Heart left ventricle (tissue), 13 donors: ENCODE measurements at regions not wholly inside any gene's neighbourhood (a gene's known extent, or its start where the extent isn't known, plus 50 kb on each side); places are given as distances from the start of the nearest gene placed in this dataset.

Source experiments
- CTCF ChIP-seq, 12 donors: fragments of 200-600 bp; sonication (generic) in 4 of 12; IDR thresholded peaks; one replicate each; pipeline versions ENCODE4 v1.5.0 to v1.8.0; 2018 to 2022; ENCODE audit warnings: antibody characterized with exemption in 12 of 12, mild to moderate bottlenecking in 5 of 12
- POLR2A ChIP-seq, 2 donors: fragments of 450-650 bp; IDR thresholded peaks; one replicate each; pipeline ENCODE4 v1.6.1; 2017; ENCODE audit warnings: antibody characterized with exemption in 2 of 2, mild to moderate bottlenecking in 2 of 2, moderate library complexity in 2 of 2
- donor health status: ischemic (EF 13 %, LVEDD 7.1; RV severe dilation, severe dysfunction).
- donor health status: DM: no; HTN: yes; CAD: no.
- donor health status: DM: no; HTN: no; CAD: no.
- donor health status: ischemic (EF 25% LVEDD 6.9; RV normal size, moderate dysfunction).
- donor health status: ischemic (EF 25% LVEDD 5.7; RV mildly dilated, moderate dysfunction).
- donor health status: ischemic (EF 35%, LVEDD 5.7; RV mildly dilated, moderate dysfunction).
- donor health status: nonischemic (EF 11% LVEDD 7.7; RV severe dilation, severe dysfunction).
- donor health status: DM: yes; HTN: yes; CAD: no.
- donor health status: PGD.
- donor health status: ischemic (EF 29% LVEDD 5.4; RV normal size, mild dysfunction).
- donor health status: nonischemic (EF 23%, LVEDD 6.1; RV moderate dilation, normal function).

- TF ChIP-seq POLR2A (IDR thresholded peaks at IDR 0.05): no peak
- no peak for TF ChIP-seq CTCF (IDR thresholded peaks at IDR 0.05)
These were observed 175.5 kb upstream of the CD96 start for GRCh38 chr3:111366515-111366914.
